ENCODE measurements at regions not wholly inside any gene's neighbourhood (a gene's known extent, or its start where the extent isn't known, plus 50 kb on each side); places are given as distances from the start of the nearest gene placed in this dataset.

- TF ChIP-seq EZH2 (IDR thresholded peaks at IDR 0.05) (no peak), POLR2AphosphoS5 (IDR thresholded peaks at IDR 0.05; ENCODE audit: borderline replicate concordance, low read depth, low read length) (no peak)
Observed at GRCh38 chr11:122201106-122201505, 85.1 kb upstream of the BLID start.

Measured in SK-N-MC (cell line).